GM18517 (cell line): ENCODE measurements at regions not wholly inside any gene's neighbourhood (a gene's known extent, or its start where the extent isn't known, plus 50 kb on each side); places are given as distances from the start of the nearest gene placed in this dataset.
"Not testable (repeated sequence)": the region's sequence is repeated elsewhere in the genome, so short reads cannot be mapped to it uniquely, and the experiment has no call there.

Experiments used
- ATAC-seq: cut with Tn5 transposase; IDR thresholded peaks from one replicate; pipeline ENCODE4 v1.9.1; 2021; ENCODE audit warnings: mild to moderate bottlenecking, moderate library complexity; ENCODE audit not compliant: unreplicated experiment

- ATAC-seq: no peak
These were observed 136.1 kb downstream of the TNFSF18 start for GRCh38 chr1:172914501-172915144.

GRCh38 chr1:172915271-172915670 is 135.5 kb downstream of the TNFSF18 start:
- ATAC-seq: no peak

GRCh38 chr1:172916116-172916515 is 134.6 kb downstream of the TNFSF18 start:
- ATAC-seq: no peak

GRCh38 chr1:172917972-172918371 is 132.8 kb downstream of the TNFSF18 start:
- ATAC-seq: no peak

- ATAC-seq: no peak
These were observed 132.3 kb downstream of the TNFSF18 start for GRCh38 chr1:172918478-172918877.

- no peak for ATAC-seq
These were observed 124.7 kb downstream of the TNFSF18 start for GRCh38 chr1:172926070-172926469.

- no peak for ATAC-seq
These were observed 122.3 kb downstream of the TNFSF18 start for GRCh38 chr1:172928412-172928811.

GRCh38 chr1:172929006-172929405 is 121.7 kb downstream of the TNFSF18 start:
- ATAC-seq: no peak

- no peak for ATAC-seq
These were observed 120.6 kb downstream of the TNFSF18 start for GRCh38 chr1:172930142-172930541.

- no peak for ATAC-seq
These were observed 119.4 kb downstream of the TNFSF18 start for GRCh38 chr1:172931340-172931739.

GRCh38 chr1:172931761-172932160 is 119.0 kb downstream of the TNFSF18 start:
- no peak for ATAC-seq

GRCh38 chr1:172932981-172933380 is 117.8 kb downstream of the TNFSF18 start:
- ATAC-seq: no peak

- ATAC-seq: no peak
These were observed 116.4 kb downstream of the TNFSF18 start for GRCh38 chr1:172934417-172934762.

GRCh38 chr1:172935062-172935592 is 115.6 kb downstream of the TNFSF18 start:
- ATAC-seq: no peak

- no peak for ATAC-seq
These were observed 114.6 kb downstream of the TNFSF18 start for GRCh38 chr1:172936088-172936645.

- ATAC-seq: no peak
These were observed 112.1 kb downstream of the TNFSF18 start for GRCh38 chr1:172938681-172939080.

- ATAC-seq: no peak
These were observed 111.3 kb downstream of the TNFSF18 start for GRCh38 chr1:172939475-172939874.

GRCh38 chr1:172940174-172940855 is 110.4 kb downstream of the TNFSF18 start:
- no peak for ATAC-seq

- ATAC-seq: no peak
These were observed 109.3 kb downstream of the TNFSF18 start for GRCh38 chr1:172941471-172941870.

- ATAC-seq: no peak
These were observed 108.8 kb downstream of the TNFSF18 start for GRCh38 chr1:172941945-172942344.

GRCh38 chr1:172943138-172943537 is 107.6 kb downstream of the TNFSF18 start:
- not testable (repeated sequence) for ATAC-seq

GRCh38 chr1:172944931-172945330 is 105.8 kb downstream of the TNFSF18 start:
- ATAC-seq: no peak
